HCT116 (cell line): ENCODE measurements at regions not wholly inside any gene's neighbourhood (a gene's known extent, or its start where the extent isn't known, plus 50 kb on each side); places are given as distances from the start of the nearest gene placed in this dataset.

Experiments
- ATAC-seq: fragments of 200-7000 bp; cut with Tn5 transposase; 2 replicates; pipeline ENCODE4 v1.9.1; 2020; ENCODE audit warnings: mild to moderate bottlenecking, moderate library complexity
- BruUV-seq: library from RNA; stranded (reverse); fragments of 400-500 nt; replicated peaks from 2 replicates; lab custom pipeline; 2021; lab: Mats Ljungman, UMichigan
- CTCF ChIA-PET: fragments of 300-600 bp; sonication (Branson Sonifier 250); formaldehyde crosslinking; loops from one replicate; lab custom pipeline; 2021; ENCODE audit warnings: antibody characterized with exemption; lab: Charles Lee
- POLR2A ChIA-PET: fragments of 300-600, 350-600 bp; sonication (Branson Sonifier 250); formaldehyde crosslinking; loops from one replicate; lab custom pipeline; 2021; ENCODE audit warnings: antibody characterized with exemption; lab: Charles Lee
- RAD21 ChIA-PET, 2 experiments: fragments of 300-600 bp; sonication (Branson Sonifier 250); formaldehyde crosslinking; loops; one replicate each; lab custom pipeline; 2023; ENCODE audit warnings: low total read pairs in 2 of 2; ENCODE audit not compliant: uncharacterized antibody in 2 of 2, unreplicated experiment in 2 of 2, low non-redundant PET in 1 of 2; lab: Charles Lee
- DNase-seq: peaks from one replicate; pipeline ENCODE4 v3.0.0-alpha.2; 2010; ENCODE audit warnings: low read depth, low spot score
- H2AFZ ChIP-seq: fragments of 200-600 bp; shearing (Covaris generic), sonication (generic); 2 replicates; pipeline ENCODE4 v1.6.1; 2017; ENCODE audit warnings: low read depth, mixed run types, mixed read lengths, antibody characterized with exemption, low read length; ENCODE audit not compliant: poor library complexity, severe bottlenecking
- H3K27ac ChIP-seq: 2 replicates; pipeline ENCODE4 v1.5.1; 2012; ENCODE audit warnings: low read depth, low read length
- H3K27me3 ChIP-seq: fragments of 200-600 bp; sonication (generic); 2 replicates; pipeline ENCODE4 v1.6.1; 2016; ENCODE audit warnings: mixed run types, low read length, mixed read lengths; ENCODE audit not compliant: insufficient read depth
- H3K36me3 ChIP-seq, 2 experiments: fragments of 200-500 bp in 1 of 2; fragments of 200-600 bp in 1 of 2; sonication (Bioruptor generic) in 1 of 2; sonication (generic) in 1 of 2; 2 replicates each; pipeline versions ENCODE4 v1.5.1 to v1.6.1; 2014 to 2016; ENCODE audit warnings: low read length in 2 of 2, inconsistent platforms in 1 of 2, mixed read lengths in 1 of 2, mixed run types in 1 of 2; ENCODE audit not compliant: insufficient read depth in 2 of 2, control insufficient read depth in 1 of 2
- H3K4me1 ChIP-seq, 2 experiments: fragments of 200-600 bp in 1 of 2; sonication (generic) in 1 of 2; 2 replicates each; pipeline versions ENCODE4 v1.5.1 to v1.6.1; 2012 to 2017; ENCODE audit warnings: low read length in 2 of 2, inconsistent platforms in 1 of 2, mild to moderate bottlenecking in 1 of 2, mixed read lengths in 1 of 2, mixed run types in 1 of 2, moderate library complexity in 1 of 2; ENCODE audit not compliant: insufficient read depth in 2 of 2, control insufficient read depth in 1 of 2
- H3K4me2 ChIP-seq: fragments of 200-600 bp; sonication (generic); 2 replicates; pipeline ENCODE4 v1.6.1; 2017; ENCODE audit warnings: mixed run types, low read length, mixed read lengths
- H3K4me3 ChIP-seq, 2 experiments: fragments of 200-600 bp in 1 of 2; sonication (generic) in 1 of 2; replicated peaks in 1 of 2; 2 replicates each; pipeline ENCODE4 v1.5.1; 2011 to 2016; ENCODE audit warnings: low read length in 2 of 2, control low read depth in 1 of 2, low read depth in 1 of 2, mild to moderate bottlenecking in 1 of 2, mixed read lengths in 1 of 2, mixed run types in 1 of 2
- H3K79me2 ChIP-seq: fragments of 200-600 bp; sonication (generic); 2 replicates; pipeline ENCODE4 v1.6.1; 2017; ENCODE audit warnings: mild to moderate bottlenecking, mixed run types, low read length, moderate library complexity, mixed read lengths; ENCODE audit not compliant: insufficient read depth
- H3K9ac ChIP-seq: fragments of 200-600 bp; sonication (generic); 2 replicates; pipeline ENCODE4 v1.6.1; 2016; ENCODE audit warnings: low read length, mixed read lengths
- H3K9me2 ChIP-seq: fragments of 200-600 bp; sonication (generic), shearing (Covaris generic); 2 replicates; pipeline ENCODE4 v1.6.1; 2017; ENCODE audit warnings: mixed run types, mild to moderate bottlenecking, moderate library complexity; ENCODE audit not compliant: insufficient read depth
- H3K9me3 ChIP-seq, 2 experiments: fragments of 200-500 bp in 1 of 2; fragments of 200-600 bp in 1 of 2; sonication (Bioruptor generic) in 1 of 2; sonication (generic) in 1 of 2; 2 replicates each; pipeline ENCODE4 v1.6.1; 2014 to 2017; ENCODE audit warnings: low read length in 2 of 2, mixed read lengths in 2 of 2, inconsistent platforms in 1 of 2, low read depth in 1 of 2, mild to moderate bottlenecking in 1 of 2, mixed run types in 1 of 2, moderate library complexity in 1 of 2; ENCODE audit not compliant: control insufficient read depth in 1 of 2, insufficient read depth in 1 of 2
- H4K20me1 ChIP-seq: fragments of 200-600 bp; sonication (generic), shearing (Covaris generic); 2 replicates; pipeline ENCODE4 v1.6.1; 2017; ENCODE audit warnings: mixed run types, mild to moderate bottlenecking, moderate library complexity; ENCODE audit not compliant: insufficient read depth
- ATF3 ChIP-seq: IDR thresholded peaks from 2 replicates; pipeline ENCODE4 v1.6.1; 2012
- CBX3 ChIP-seq: IDR thresholded peaks from 2 replicates; pipeline ENCODE4 v1.6.1; 2012; ENCODE audit warnings: low read depth
- CEBPB ChIP-seq: IDR thresholded peaks from 2 replicates; pipeline ENCODE4 v1.6.1; 2012; ENCODE audit warnings: low read depth
- EGR1 ChIP-seq: IDR thresholded peaks from 2 replicates; pipeline ENCODE4 v1.6.1; 2012; ENCODE audit warnings: low read depth
- ELF1 ChIP-seq: IDR thresholded peaks from 2 replicates; pipeline ENCODE4 v1.6.1; 2012; ENCODE audit warnings: low read depth, borderline replicate concordance
- EZH2phosphoT487 ChIP-seq: fragments of 200-600 bp; IDR thresholded peaks from 2 replicates; pipeline ENCODE4 v1.6.1; 2018; ENCODE audit warnings: antibody characterized with exemption, borderline replicate concordance
- FOSL1 ChIP-seq: IDR thresholded peaks from 2 replicates; pipeline ENCODE4 v1.6.1; 2012; ENCODE audit warnings: low read depth
- JUND ChIP-seq: IDR thresholded peaks from 2 replicates; pipeline ENCODE4 v1.6.1; 2012
- MAX ChIP-seq: IDR thresholded peaks from 2 replicates; pipeline ENCODE4 v1.6.1; 2012
- POLR2A ChIP-seq: IDR thresholded peaks from 2 replicates; pipeline ENCODE4 v1.7.0; 2011; ENCODE audit warnings: borderline replicate concordance; ENCODE audit not compliant: insufficient read depth, insufficient read length; ENCODE audit errors: extremely low read depth
- POLR2AphosphoS5 ChIP-seq: IDR thresholded peaks from 2 replicates; pipeline ENCODE4 v1.6.1; 2011; ENCODE audit warnings: mild to moderate bottlenecking, low read depth, low read length, moderate library complexity
- RAD21 ChIP-seq: IDR thresholded peaks from 2 replicates; pipeline ENCODE4 v1.6.1; 2012; ENCODE audit warnings: low read depth, mild to moderate bottlenecking
- SP1 ChIP-seq: IDR thresholded peaks from 2 replicates; pipeline ENCODE4 v1.6.1; 2012; ENCODE audit warnings: low read depth
- SRF ChIP-seq: IDR thresholded peaks from 2 replicates; pipeline ENCODE4 v1.6.1; 2012; ENCODE audit warnings: low read depth
- TCF7L2 ChIP-seq: IDR thresholded peaks from 2 replicates; pipeline ENCODE4 v1.7.0; 2011; ENCODE audit warnings: borderline replicate concordance, inconsistent platforms; ENCODE audit not compliant: insufficient read depth, insufficient read length; ENCODE audit errors: extremely low read depth
- YY1 ChIP-seq: IDR thresholded peaks from 2 replicates; pipeline ENCODE4 v1.6.1; 2011; ENCODE audit warnings: low read length, low read depth, moderate library complexity, mild to moderate bottlenecking; ENCODE audit not compliant: insufficient replicate concordance; ENCODE audit errors: extremely low read depth
- ZBTB33 ChIP-seq: IDR thresholded peaks from 2 replicates; pipeline ENCODE4 v1.6.1; 2011; ENCODE audit warnings: mild to moderate bottlenecking, low read length, moderate library complexity; ENCODE audit not compliant: insufficient replicate concordance; ENCODE audit errors: extremely low read depth
- ZFX ChIP-seq: fragments of 450-650 bp; IDR thresholded peaks from 2 replicates; pipeline ENCODE4 v1.6.1; 2017
- ZNF274 ChIP-seq: fragments of 200-500 bp; sonication (Bioruptor generic); IDR thresholded peaks from 2 replicates; pipeline ENCODE4 v1.6.1; 2014; ENCODE audit warnings: mild to moderate bottlenecking, low read depth, low read length, inconsistent platforms
- intact Hi-C: fragments of 100-400 bp; cut with micrococcal nuclease; formaldehyde crosslinking; loops from 2 replicates; pipeline ENCODE4 v1.10.0; 2022

GRCh38 chr1:82503822-82504221 is 703.1 kb downstream of the ADGRL2 start:
- DNase-seq (no peak), ATAC-seq (no peak)
- no peak overlapping the region for H3K9ac ChIP-seq
- ChIA-PET CTCF (no interaction called here), POLR2A (no interaction called here), RAD21 (no interaction called here)
- H3K4me3 ChIP-seq: no peak overlapping the region
- no peaks in the 10 kb centered on the region for H3K27me3 ChIP-seq
- H3K36me3 ChIP-seq: no peaks in the 10 kb centered on the region
- H4K20me1 ChIP-seq: no peaks in the 10 kb centered on the region
- no TSS peak for BruUV-seq
- H3K9me2 ChIP-seq: no peaks in the 10 kb centered on the region
- H3K4me1 ChIP-seq: no peaks in the 10 kb centered on the region
- H3K79me2 ChIP-seq: no peaks in the 10 kb centered on the region
- H2AFZ ChIP-seq: no peak overlapping the region
- H3K4me2 ChIP-seq: no peak overlapping the region
- H3K9me3 ChIP-seq: peaks cover 3 to 5% of the 10 kb centered on the region in 2 experiments; a peak in 1 of 4 replicates
- intact Hi-C loops: no loop called here
- TF ChIP-seq ZFX: no peak
- no peak for TF ChIP-seq POLR2A
- no peak for TF ChIP-seq POLR2AphosphoS5
- no peak for TF ChIP-seq ELF1
- no peak for TF ChIP-seq EGR1
- TF ChIP-seq EZH2phosphoT487: no peak
- TF ChIP-seq CBX3: no peak
- TF ChIP-seq CEBPB: no peak
- TF ChIP-seq SRF: no peak
- no peak for TF ChIP-seq RAD21
- TF ChIP-seq MAX: no peak
- TF ChIP-seq SP1: no peak
- no peak for TF ChIP-seq JUND
- no peak for TF ChIP-seq FOSL1
- no peak for TF ChIP-seq TCF7L2
- TF ChIP-seq ATF3: no peak
- TF ChIP-seq YY1: no peak
- TF ChIP-seq ZBTB33: no peak
- TF ChIP-seq ZNF274: no peak
- TF ChIP-seq, all 23 proteins: peak for 0
- H3K27ac ChIP-seq: no peak overlapping the region
